H1 (cell line): ENCODE measurements at regions not wholly inside any gene's neighbourhood (a gene's known extent, or its start where the extent isn't known, plus 50 kb on each side); places are given as distances from the start of the nearest gene placed in this dataset.

Source experiments
- CTCF ChIA-PET: fragments of 300-600 bp; sonication (Branson Sonifier 250); formaldehyde crosslinking; loops from one replicate; lab custom pipeline; 2021; ENCODE audit not compliant: partially characterized antibody; lab: Charles Lee
- POLR2A ChIA-PET: fragments of 300-600 bp; sonication (Branson Sonifier 250); formaldehyde crosslinking; loops from one replicate; lab custom pipeline; 2021; ENCODE audit warnings: inconsistent platforms; ENCODE audit not compliant: partially characterized antibody; lab: Charles Lee
- DNase-seq, 2 experiments: peaks; one replicate each; pipeline versions ENCODE4 v3.0.0 to v3.0.0-alpha.2; 2010 to 2022; ENCODE audit warnings: low spot score in 2 of 2, low read depth in 1 of 2, mixed read lengths in 1 of 2
- FAIRE-seq: peaks from 2 replicates; lab custom pipeline; 2011; peaks lifted over from hg19 to GRCh38; lab: Jason Lieb, UNC
- H2AFZ ChIP-seq: 2 replicates; pipeline ENCODE4 v1.8.1; 2012; ENCODE audit warnings: low read length, inconsistent platforms
- H2AK5ac ChIP-seq: 2 replicates; pipeline ENCODE4 v1.6.1; 2013; ENCODE audit warnings: low read depth, low read length
- H2BK120ac ChIP-seq: replicated peaks from 2 replicates; pipeline ENCODE3; 2013; ENCODE audit warnings: low read depth, low read length, inconsistent platforms
- H2BK12ac ChIP-seq: 2 replicates; pipeline ENCODE4 v1.6.1; 2013; ENCODE audit warnings: low read depth, low read length
- H2BK15ac ChIP-seq: 2 replicates; pipeline ENCODE4 v1.6.1; 2013; ENCODE audit warnings: low read length
- H2BK20ac ChIP-seq: 2 replicates; pipeline ENCODE4 v1.6.1; 2013; ENCODE audit warnings: low read length
- H2BK5ac ChIP-seq: 2 replicates; pipeline ENCODE4 v1.6.1; 2013; ENCODE audit warnings: low read depth, low read length
- H3K14ac ChIP-seq: 2 replicates; pipeline ENCODE4 v1.6.1; 2013; ENCODE audit warnings: inconsistent platforms; ENCODE audit not compliant: insufficient read length
- H3K18ac ChIP-seq: 2 replicates; pipeline ENCODE4 v1.6.1; 2013; ENCODE audit warnings: low read length; ENCODE audit errors: extremely low read depth
- H3K23ac ChIP-seq: 2 replicates; pipeline ENCODE4 v1.6.1; 2013; ENCODE audit warnings: inconsistent platforms; ENCODE audit not compliant: insufficient read length
- H3K23me2 ChIP-seq: 2 replicates; pipeline ENCODE4 v1.6.1; 2013; ENCODE audit warnings: low read depth, low read length
- H3K27ac ChIP-seq: 2 replicates; pipeline ENCODE4 v1.6.1; 2011; ENCODE audit warnings: low read depth, low read length, inconsistent platforms
- H3K27me3 ChIP-seq, 4 experiments: replicated peaks in 1 of 4; 1 replicate in 1 of 4; 2 replicates in 3 of 4; pipeline versions ENCODE4 v1.6.1 to v1.8.1; 2011 to 2013; ENCODE audit warnings: low read length in 3 of 4, mild to moderate bottlenecking in 3 of 4, inconsistent platforms in 2 of 4, mixed read lengths in 2 of 4, moderate library complexity in 1 of 4; ENCODE audit not compliant: control insufficient read depth in 3 of 4, insufficient read depth in 3 of 4; ENCODE audit errors: extremely low read depth in 1 of 4
- H3K36me3 ChIP-seq, 4 experiments: 2 replicates each; pipeline versions ENCODE4 v1.6.1 to v1.8.1; 2011 to 2013; ENCODE audit warnings: mild to moderate bottlenecking in 4 of 4, low read length in 3 of 4, moderate library complexity in 2 of 4, control low read depth in 1 of 4, inconsistent platforms in 1 of 4; ENCODE audit not compliant: insufficient read depth in 4 of 4, control insufficient read depth in 2 of 4
- H3K4ac ChIP-seq: replicated peaks from 2 replicates; pipeline ENCODE3; 2013; ENCODE audit warnings: low read length, low read depth, mixed read lengths, inconsistent platforms; ENCODE audit not compliant: insufficient read length
- H3K4me1 ChIP-seq, 4 experiments: replicated peaks in 1 of 4; 1 replicate in 1 of 4; 2 replicates in 3 of 4; pipeline versions ENCODE4 v1.6.1 to v1.8.1; 2011 to 2013; ENCODE audit warnings: low read length in 3 of 4, inconsistent platforms in 2 of 4, mixed read lengths in 1 of 4; ENCODE audit not compliant: insufficient read depth in 4 of 4, control insufficient read depth in 3 of 4
- H3K4me2 ChIP-seq, 2 experiments: 2 replicates each; pipeline versions ENCODE4 v1.6.1 to v1.8.1; 2011 to 2013; ENCODE audit warnings: low read depth in 2 of 2, low read length in 2 of 2, control low read depth in 1 of 2, inconsistent platforms in 1 of 2, mild to moderate bottlenecking in 1 of 2; ENCODE audit not compliant: insufficient read depth in 1 of 2
- H3K4me3 ChIP-seq, 4 experiments: fragments of 200-600, 300-600 bp in 1 of 4; sonication (generic), shearing (Covaris generic), sonication (Bioruptor Twin) in 1 of 4; 2 replicates each; pipeline versions ENCODE4 v1.5.1 to v1.8.1; 2011 to 2016; ENCODE audit warnings: low read length in 4 of 4, low read depth in 3 of 4, control low read depth in 2 of 4, inconsistent platforms in 2 of 4, mild to moderate bottlenecking in 2 of 4, mixed read lengths in 1 of 4, moderate library complexity in 1 of 4; ENCODE audit not compliant: insufficient read depth in 2 of 4; ENCODE audit errors: extremely low read depth in 1 of 4
- H3K56ac ChIP-seq: replicated peaks from 2 replicates; pipeline ENCODE3; 2013; ENCODE audit warnings: low read depth, mild to moderate bottlenecking, mixed read lengths, low read length, inconsistent platforms; ENCODE audit not compliant: insufficient read length
- H3K79me1 ChIP-seq: 2 replicates; pipeline ENCODE4 v1.6.1; 2013; ENCODE audit warnings: low read depth, low read length, control low read depth
- H3K79me2 ChIP-seq, 2 experiments: 2 replicates each; pipeline versions ENCODE4 v1.6.1 to v1.8.1; 2012 to 2013; ENCODE audit warnings: low read length in 2 of 2, mild to moderate bottlenecking in 2 of 2, inconsistent platforms in 1 of 2; ENCODE audit not compliant: insufficient read depth in 2 of 2, control insufficient read depth in 1 of 2
- H3K9ac ChIP-seq, 4 experiments: replicated peaks in 1 of 4; 1 replicate in 1 of 4; 2 replicates in 3 of 4; pipeline versions ENCODE4 v1.6.1 to v1.8.1; 2011 to 2013; ENCODE audit warnings: low read depth in 3 of 4, low read length in 3 of 4, control low read depth in 2 of 4, mild to moderate bottlenecking in 2 of 4, moderate library complexity in 2 of 4, inconsistent platforms in 1 of 4; ENCODE audit errors: extremely low read depth in 1 of 4
- H3K9me3 ChIP-seq, 2 experiments: 2 replicates each; pipeline versions ENCODE4 v1.6.1 to v1.8.1; 2012 to 2013; ENCODE audit warnings: mild to moderate bottlenecking in 2 of 2, moderate library complexity in 2 of 2, control low read depth in 1 of 2, inconsistent platforms in 1 of 2, low read depth in 1 of 2, low read length in 1 of 2, mixed read lengths in 1 of 2; ENCODE audit not compliant: insufficient read depth in 2 of 2
- H4K20me1 ChIP-seq, 2 experiments: replicated peaks in 1 of 2; 2 replicates each; pipeline versions ENCODE3 to v1.8.1; 2011 to 2013; ENCODE audit warnings: inconsistent platforms in 2 of 2, low read length in 2 of 2, mild to moderate bottlenecking in 1 of 2; ENCODE audit not compliant: insufficient read depth in 2 of 2, control insufficient read depth in 1 of 2
- H4K5ac ChIP-seq: 2 replicates; pipeline ENCODE4 v1.6.1; 2013; ENCODE audit warnings: low read length, low read depth, mixed read lengths, inconsistent platforms; ENCODE audit not compliant: insufficient read length
- H4K8ac ChIP-seq: 2 replicates; pipeline ENCODE4 v1.8.0; 2013; ENCODE audit warnings: mild to moderate bottlenecking, moderate library complexity, low read length, inconsistent platforms; ENCODE audit not compliant: insufficient read depth; ENCODE audit errors: extremely low read depth
- H4K91ac ChIP-seq: replicated peaks from 2 replicates; pipeline ENCODE3; 2013; ENCODE audit warnings: low read length, mixed read lengths, inconsistent platforms; ENCODE audit not compliant: insufficient read length
- ATF2 ChIP-seq: IDR thresholded peaks from 2 replicates; pipeline ENCODE4 v1.6.1; 2012; ENCODE audit warnings: low read length, inconsistent platforms
- CEBPB ChIP-seq: IDR thresholded peaks from 2 replicates; pipeline ENCODE4 v1.6.1; 2012; ENCODE audit warnings: low read depth, low read length
- CREB1 ChIP-seq: IDR thresholded peaks from 2 replicates; pipeline ENCODE4 v1.6.1; 2012; ENCODE audit warnings: inconsistent platforms
- EZH2 ChIP-seq: fragments of 200-600 bp; sonication (generic); IDR thresholded peaks from 2 replicates; pipeline ENCODE4 v1.7.1; 2012; ENCODE audit warnings: low read depth, mild to moderate bottlenecking, moderate library complexity, low read length, inconsistent platforms; ENCODE audit not compliant: severe bottlenecking
- FOSL1 ChIP-seq: IDR thresholded peaks from 2 replicates; pipeline ENCODE4 v1.6.1; 2011; ENCODE audit warnings: mild to moderate bottlenecking, low read depth, low read length, moderate library complexity; ENCODE audit not compliant: insufficient read depth
- GABPA ChIP-seq: IDR thresholded peaks from 2 replicates; pipeline ENCODE4 v1.6.1; 2011; ENCODE audit warnings: mild to moderate bottlenecking, low read length, moderate library complexity, borderline replicate concordance; ENCODE audit not compliant: insufficient read depth
- GTF2F1 ChIP-seq: IDR thresholded peaks from 2 replicates; pipeline ENCODE4 v1.6.1; 2012; ENCODE audit warnings: low read depth, low read length, improper control_type of control experiment, borderline replicate concordance
- JUND ChIP-seq: IDR thresholded peaks from 2 replicates; pipeline ENCODE4 v1.6.1; 2011; ENCODE audit warnings: mild to moderate bottlenecking, improper control_type of control experiment, low read length
- MAFK ChIP-seq: IDR thresholded peaks from 2 replicates; pipeline ENCODE4 v1.6.1; 2012; ENCODE audit warnings: low read depth, mild to moderate bottlenecking, improper control_type of control experiment, low read length
- POLR2AphosphoS5 ChIP-seq: IDR thresholded peaks from 2 replicates; pipeline ENCODE4 v1.6.1; 2011; ENCODE audit warnings: low read depth, low read length
- RFX5 ChIP-seq: IDR thresholded peaks from 2 replicates; pipeline ENCODE4 v1.6.1; 2011; ENCODE audit warnings: low read depth, low read length, improper control_type of control experiment, borderline replicate concordance
- SP2 ChIP-seq: IDR thresholded peaks from 2 replicates; pipeline ENCODE4 v1.6.1; 2012; ENCODE audit warnings: mild to moderate bottlenecking, low read length, inconsistent platforms
- SP4 ChIP-seq: IDR thresholded peaks from 2 replicates; pipeline ENCODE4 v1.6.1; 2012; ENCODE audit warnings: low read length, inconsistent platforms
- TEAD4 ChIP-seq: IDR thresholded peaks from 2 replicates; pipeline ENCODE4 v1.6.1; 2012; ENCODE audit warnings: low read depth, low read length, inconsistent platforms, mixed read lengths
- WGBS, 2 experiments: shearing (Covaris generic) in 1 of 2; methylation state at CpG; one replicate each; pipeline versions ENCODE4 v1.1.6 to v1.1.7; 2013 to 2015; ENCODE audit warnings: low lambda C conversion rate in 2 of 2, mixed read lengths in 2 of 2, inconsistent platforms in 1 of 2, low coverage in 1 of 2, missing lambda C conversion rate in 1 of 2; ENCODE audit not compliant: insufficient replicate concordance in 2 of 2, insufficient coverage in 1 of 2, insufficient read length in 1 of 2; ENCODE audit errors: extremely low coverage in 1 of 2, missing lambda C conversion rate in 1 of 2; 5-methylcytosine and 5-hydroxymethylcytosine counted together
- TF ChIP-seq, protein P1 (sequence below): IDR thresholded peaks from 2 replicates; pipeline ENCODE4 v1.6.1; 2012; ENCODE audit warnings: inconsistent platforms

- Histone ChIP-seq H2BK15ac (no peak overlapping the region), H4K5ac (no peak overlapping the region), H2AFZ (no peak overlapping the region), H3K27me3 (no peaks in the 10 kb centered on the region), H2BK120ac (no peak overlapping the region), H3K36me3 (no peaks in the 10 kb centered on the region), H2BK20ac (no peak overlapping the region), H3K4me3 (no peak overlapping the region), H3K9me3 (no peaks in the 10 kb centered on the region), H3K4ac (no peak overlapping the region), H3K4me2 (no peak overlapping the region), H3K23ac (no peak overlapping the region), H3K18ac (no peak overlapping the region), H4K91ac (no peak overlapping the region), H3K14ac (no peak overlapping the region), H3K79me2 (no peaks in the 10 kb centered on the region), H3K56ac (no peak overlapping the region), H2AK5ac (no peak overlapping the region), H3K23me2 (no peaks in the 10 kb centered on the region; the same call in 1 of the 2 replicates), H4K20me1 (no peaks in the 10 kb centered on the region), H3K9ac (no peak overlapping the region), H3K27ac (no peak overlapping the region), H3K79me1 (no peaks in the 10 kb centered on the region), H3K4me1 (no peaks in the 10 kb centered on the region), H4K8ac (no peak overlapping the region), H2BK5ac (no peak overlapping the region), H2BK12ac (no peak overlapping the region)
- FAIRE-seq (no peak), DNase-seq (no peak)
- 96% methylated on average over 1 of the region's 1 CpG; no CpG with 5 or more reads in 1 of the 2 experiments for WGBS, 2 experiments
- CTCF ChIA-PET: interaction anchor here (0.6 to 2.5 kb wide), 2 partner anchors 9 to 843 kb away, joined by 4 to 9 read pairs; no protein-coding TSS in a partner anchor
- POLR2A ChIA-PET: no interaction called here
- no peak for TF ChIP-seq EZH2
- TF ChIP-seq GABPA: no peak
- no peak for TF ChIP-seq FOSL1
- TF ChIP-seq ATF2: no peak
- no peak for TF ChIP-seq CEBPB
- TF ChIP-seq SP2: no peak
- TF ChIP-seq TEAD4: no peak
- no peak for TF ChIP-seq SP4
- TF ChIP-seq POLR2AphosphoS5: no peak
- TF ChIP-seq CREB1: no peak
- TF ChIP-seq GTF2F1: no peak
- no peak for TF ChIP-seq MAFK
- TF ChIP-seq, protein P1, sequence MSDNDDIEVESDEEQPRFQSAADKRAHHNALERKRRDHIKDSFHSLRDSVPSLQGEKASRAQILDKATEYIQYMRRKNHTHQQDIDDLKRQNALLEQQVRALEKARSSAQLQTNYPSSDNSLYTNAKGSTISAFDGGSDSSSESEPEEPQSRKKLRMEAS: no peak
- TF ChIP-seq RFX5: no peak
- TF ChIP-seq JUND: no peak
Observed at GRCh38 chr3:80535286-80535685, 767.5 kb upstream of the ROBO1 start.
